Inflammatory macrophage (primary cell): ENCODE measurements at regions not wholly inside any gene's neighbourhood (a gene's known extent, or its start where the extent isn't known, plus 50 kb on each side); places are given as distances from the start of the nearest gene placed in this dataset.
"Not testable (repeated sequence)": the region's sequence is repeated elsewhere in the genome, so short reads cannot be mapped to it uniquely, and the experiment has no call there.

Experiments used
- DNase-seq, 2 donors: peaks; one replicate each; pipeline ENCODE4 v3.0.0-alpha.2; 2020 to 2022

- no peak for DNase-seq
Measured at GRCh38 chr3:20700714-20701113, 514.7 kb upstream of the SGO1 start.

- no peak for DNase-seq
Measured at GRCh38 chr3:20698896-20699295, 512.9 kb upstream of the SGO1 start.

- no peak for DNase-seq
Measured at GRCh38 chr3:20696388-20697150, 510.6 kb upstream of the SGO1 start.

- DNase-seq: no peak
Measured at GRCh38 chr3:20692675-20693074, 506.7 kb upstream of the SGO1 start.

GRCh38 chr3:20683910-20684309, 497.9 kb upstream of the SGO1 start:
- no peak for DNase-seq

GRCh38 chr3:20682573-20682972, 496.6 kb upstream of the SGO1 start:
- DNase-seq: no peak

- DNase-seq: no peak
Measured at GRCh38 chr3:20680990-20681628, 495.1 kb upstream of the SGO1 start.

GRCh38 chr3:20673866-20674265, 487.9 kb upstream of the SGO1 start:
- no peak for DNase-seq

GRCh38 chr3:20669675-20670074, 483.7 kb upstream of the SGO1 start:
- no peak for DNase-seq

- DNase-seq: no peak
Measured at GRCh38 chr3:20669184-20669583, 483.2 kb upstream of the SGO1 start.

- DNase-seq: no peak
Measured at GRCh38 chr3:20668411-20668810, 482.4 kb upstream of the SGO1 start.

- no peak for DNase-seq
Measured at GRCh38 chr3:20666091-20666490, 480.1 kb upstream of the SGO1 start.

GRCh38 chr3:20658491-20658890, 472.5 kb upstream of the SGO1 start:
- DNase-seq: no peak

GRCh38 chr3:20657560-20657959, 471.6 kb upstream of the SGO1 start:
- DNase-seq: no peak

- no peak for DNase-seq
Measured at GRCh38 chr3:20652231-20652986, 466.4 kb upstream of the SGO1 start.

GRCh38 chr3:20648921-20649381, 462.9 kb upstream of the SGO1 start:
- DNase-seq: no peak

GRCh38 chr3:20648294-20648693, 462.3 kb upstream of the SGO1 start:
- no peak for DNase-seq

- DNase-seq: no peak
Measured at GRCh38 chr3:20646425-20646824, 460.4 kb upstream of the SGO1 start.

GRCh38 chr3:20645340-20645739, 459.3 kb upstream of the SGO1 start:
- no peak for DNase-seq

GRCh38 chr3:20637729-20638128, 451.7 kb upstream of the SGO1 start:
- DNase-seq: no peak

GRCh38 chr3:20622304-20622703, 436.3 kb upstream of the SGO1 start:
- no peak for DNase-seq

GRCh38 chr3:20618621-20619020, 432.6 kb upstream of the SGO1 start:
- not testable (repeated sequence) for DNase-seq

- not testable (repeated sequence) for DNase-seq
Measured at GRCh38 chr3:20618181-20618580, 432.2 kb upstream of the SGO1 start.

GRCh38 chr3:20615982-20616381, 430.0 kb upstream of the SGO1 start:
- DNase-seq: not testable (repeated sequence)
